SK-N-SH treated with all-trans-retinoic acid at 6 μM for 48 hours (cell line): ENCODE measurements at regions not wholly inside any gene's neighbourhood (a gene's known extent, or its start where the extent isn't known, plus 50 kb on each side); places are given as distances from the start of the nearest gene placed in this dataset.

Experiments
- ATAC-seq: fragments of 200-7000 bp; cut with Tn5 transposase; 3 replicates; pipeline ENCODE4 v1.9.1; 2020; ENCODE audit warnings: mild to moderate bottlenecking, moderate library complexity
- ARNTL ChIP-seq: fragments of 450-650 bp; formaldehyde crosslinking; IDR thresholded peaks from 2 replicates; pipeline ENCODE4 v1.5.0; 2020; ENCODE audit warnings: low read depth, mild to moderate bottlenecking, moderate library complexity, borderline replicate concordance
- BACH2 ChIP-seq: fragments of 250-450 bp; sonication (Bioruptor Pico); IDR thresholded peaks from 2 replicates; pipeline ENCODE4 v1.9.0; 2021; ENCODE audit warnings: mild to moderate bottlenecking, borderline replicate concordance
- CSDC2 ChIP-seq: fragments of 250-450 bp; sonication (Bioruptor Pico); IDR thresholded peaks from 2 replicates; pipeline ENCODE4 v1.5.0; 2020; ENCODE audit warnings: mild to moderate bottlenecking, moderate library complexity
- GLIS3 ChIP-seq: fragments of 250-450 bp; sonication (Bioruptor Pico); IDR thresholded peaks from 2 replicates; pipeline ENCODE4 v1.5.0; 2020; ENCODE audit warnings: mild to moderate bottlenecking, moderate library complexity
- ISL1 ChIP-seq: fragments of 250-450 bp; sonication (Bioruptor Pico); IDR thresholded peaks from 2 replicates; pipeline ENCODE4 v2.1.2; 2022; ENCODE audit warnings: mild to moderate bottlenecking, moderate library complexity
- OSR1 ChIP-seq: fragments of 250-450 bp; sonication (Bioruptor Pico); IDR thresholded peaks from 2 replicates; pipeline ENCODE4 v1.8.0; 2022; ENCODE audit warnings: moderate library complexity, mild to moderate bottlenecking, inconsistent platforms
- PPARA ChIP-seq: fragments of 250-450 bp; sonication (Bioruptor Pico); IDR thresholded peaks from 2 replicates; pipeline ENCODE4 v1.5.0; 2020; ENCODE audit warnings: mild to moderate bottlenecking, borderline replicate concordance
- RARB ChIP-seq: fragments of 250-450 bp; sonication (Bioruptor Pico); IDR thresholded peaks from 2 replicates; pipeline ENCODE4 v1.8.0; 2021; ENCODE audit warnings: mild to moderate bottlenecking, moderate library complexity
- SNAI2 ChIP-seq: fragments of 250-450 bp; sonication (Bioruptor Pico); IDR thresholded peaks from 2 replicates; pipeline ENCODE4 v1.5.0; 2020; ENCODE audit warnings: mild to moderate bottlenecking, moderate library complexity
- TCF4 ChIP-seq: fragments of 250-450 bp; sonication (Bioruptor Pico); IDR thresholded peaks from 2 replicates; pipeline ENCODE4 v1.8.0; 2021; ENCODE audit warnings: mild to moderate bottlenecking, moderate library complexity, borderline replicate concordance
- ZC3H10 ChIP-seq: fragments of 250-450 bp; sonication (Bioruptor Pico); IDR thresholded peaks from 2 replicates; pipeline ENCODE4 v1.5.1; 2021; ENCODE audit warnings: mild to moderate bottlenecking, moderate library complexity
- ZFP30 ChIP-seq: fragments of 450-650 bp; formaldehyde crosslinking; IDR thresholded peaks from 2 replicates; pipeline ENCODE4 v1.5.0; 2022; ENCODE audit warnings: mild to moderate bottlenecking, moderate library complexity
- ZNF565 ChIP-seq: fragments of 450-650 bp; formaldehyde crosslinking; conservative IDR thresholded peaks from 2 replicates; pipeline ENCODE4 v1.5.0; 2020; ENCODE audit warnings: low read depth, mild to moderate bottlenecking, moderate library complexity
- ZNF70 ChIP-seq: fragments of 450-650 bp; formaldehyde crosslinking; IDR thresholded peaks from 2 replicates; pipeline ENCODE4 v1.5.0; 2020; ENCODE audit warnings: mild to moderate bottlenecking, moderate library complexity
- ZNF8 ChIP-seq: fragments of 450-650 bp; formaldehyde crosslinking; IDR thresholded peaks from 2 replicates; pipeline ENCODE4 v1.5.0; 2020; ENCODE audit warnings: mild to moderate bottlenecking, moderate library complexity
- TF ChIP-seq, protein P1 (sequence below): fragments of 250-450 bp; sonication (Bioruptor Pico); IDR thresholded peaks from 2 replicates; pipeline ENCODE4 v1.5.0; 2020; ENCODE audit warnings: mild to moderate bottlenecking, moderate library complexity
- TF ChIP-seq, protein P2 (sequence below): fragments of 250-450 bp; sonication (Bioruptor Pico); IDR thresholded peaks from 2 replicates; pipeline ENCODE4 v1.8.0; 2020; ENCODE audit warnings: mild to moderate bottlenecking, moderate library complexity, borderline replicate concordance
- TF ChIP-seq, protein P3 (sequence below): fragments of 250-450 bp; sonication (Bioruptor Pico); IDR thresholded peaks from 2 replicates; pipeline ENCODE4 v1.5.1; 2021; ENCODE audit warnings: mild to moderate bottlenecking, moderate library complexity
- TF ChIP-seq, protein P4 (sequence below): fragments of 250-450 bp; sonication (Bioruptor Pico); IDR thresholded peaks from 2 replicates; pipeline ENCODE4 v1.5.1; 2020; ENCODE audit warnings: low read depth, mild to moderate bottlenecking, moderate library complexity

DNA sequence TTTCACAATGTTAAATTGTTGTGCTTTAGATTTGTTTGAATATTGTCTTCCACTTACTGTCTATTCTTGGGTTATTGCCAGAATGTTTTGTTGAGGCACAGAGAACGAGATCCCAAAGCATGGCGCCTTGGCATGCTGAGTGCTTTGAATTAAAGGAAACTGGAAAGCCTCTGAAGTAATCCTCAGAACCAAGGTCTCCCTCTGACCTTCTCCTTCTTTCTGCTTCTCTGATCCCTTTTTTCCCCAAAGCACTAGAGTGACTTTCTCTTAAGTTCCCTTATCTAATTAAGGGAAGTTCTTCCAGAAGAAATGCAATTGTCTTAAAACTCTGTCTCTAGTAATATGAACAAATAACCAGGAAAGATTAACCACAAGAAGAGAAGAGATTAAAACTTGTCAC lies 214.7 kb downstream of the SPP2 start:
- TF ChIP-seq GLIS3 (CRISPR knock-in tag) (no peak), ZC3H10 (CRISPR knock-in tag) (no peak)
- no peak for ATAC-seq

GRCh38 chr2:234261736-234262135 lies 211.2 kb downstream of the SPP2 start:
- TF ChIP-seq ISL1 (no peak), ZFP30 (no peak), SNAI2 (CRISPR knock-in tag) (no peak), PPARA (CRISPR knock-in tag) (no peak), TCF4 (CRISPR knock-in tag) (no peak)
- TF ChIP-seq, protein P1, sequence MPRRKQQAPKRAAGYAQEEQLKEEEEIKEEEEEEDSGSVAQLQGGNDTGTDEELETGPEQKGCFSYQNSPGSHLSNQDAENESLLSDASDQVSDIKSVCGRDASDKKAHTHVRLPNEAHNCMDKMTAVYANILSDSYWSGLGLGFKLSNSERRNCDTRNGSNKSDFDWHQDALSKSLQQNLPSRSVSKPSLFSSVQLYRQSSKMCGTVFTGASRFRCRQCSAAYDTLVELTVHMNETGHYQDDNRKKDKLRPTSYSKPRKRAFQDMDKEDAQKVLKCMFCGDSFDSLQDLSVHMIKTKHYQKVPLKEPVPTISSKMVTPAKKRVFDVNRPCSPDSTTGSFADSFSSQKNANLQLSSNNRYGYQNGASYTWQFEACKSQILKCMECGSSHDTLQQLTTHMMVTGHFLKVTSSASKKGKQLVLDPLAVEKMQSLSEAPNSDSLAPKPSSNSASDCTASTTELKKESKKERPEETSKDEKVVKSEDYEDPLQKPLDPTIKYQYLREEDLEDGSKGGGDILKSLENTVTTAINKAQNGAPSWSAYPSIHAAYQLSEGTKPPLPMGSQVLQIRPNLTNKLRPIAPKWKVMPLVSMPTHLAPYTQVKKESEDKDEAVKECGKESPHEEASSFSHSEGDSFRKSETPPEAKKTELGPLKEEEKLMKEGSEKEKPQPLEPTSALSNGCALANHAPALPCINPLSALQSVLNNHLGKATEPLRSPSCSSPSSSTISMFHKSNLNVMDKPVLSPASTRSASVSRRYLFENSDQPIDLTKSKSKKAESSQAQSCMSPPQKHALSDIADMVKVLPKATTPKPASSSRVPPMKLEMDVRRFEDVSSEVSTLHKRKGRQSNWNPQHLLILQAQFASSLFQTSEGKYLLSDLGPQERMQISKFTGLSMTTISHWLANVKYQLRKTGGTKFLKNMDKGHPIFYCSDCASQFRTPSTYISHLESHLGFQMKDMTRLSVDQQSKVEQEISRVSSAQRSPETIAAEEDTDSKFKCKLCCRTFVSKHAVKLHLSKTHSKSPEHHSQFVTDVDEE (CRISPR knock-in tag) = no peak
- TF ChIP-seq, protein P2, sequence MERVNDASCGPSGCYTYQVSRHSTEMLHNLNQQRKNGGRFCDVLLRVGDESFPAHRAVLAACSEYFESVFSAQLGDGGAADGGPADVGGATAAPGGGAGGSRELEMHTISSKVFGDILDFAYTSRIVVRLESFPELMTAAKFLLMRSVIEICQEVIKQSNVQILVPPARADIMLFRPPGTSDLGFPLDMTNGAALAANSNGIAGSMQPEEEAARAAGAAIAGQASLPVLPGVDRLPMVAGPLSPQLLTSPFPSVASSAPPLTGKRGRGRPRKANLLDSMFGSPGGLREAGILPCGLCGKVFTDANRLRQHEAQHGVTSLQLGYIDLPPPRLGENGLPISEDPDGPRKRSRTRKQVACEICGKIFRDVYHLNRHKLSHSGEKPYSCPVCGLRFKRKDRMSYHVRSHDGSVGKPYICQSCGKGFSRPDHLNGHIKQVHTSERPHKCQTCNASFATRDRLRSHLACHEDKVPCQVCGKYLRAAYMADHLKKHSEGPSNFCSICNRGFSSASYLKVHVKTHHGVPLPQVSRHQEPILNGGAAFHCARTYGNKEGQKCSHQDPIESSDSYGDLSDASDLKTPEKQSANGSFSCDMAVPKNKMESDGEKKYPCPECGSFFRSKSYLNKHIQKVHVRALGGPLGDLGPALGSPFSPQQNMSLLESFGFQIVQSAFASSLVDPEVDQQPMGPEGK = no peak
- ATAC-seq = no peak

DNA sequence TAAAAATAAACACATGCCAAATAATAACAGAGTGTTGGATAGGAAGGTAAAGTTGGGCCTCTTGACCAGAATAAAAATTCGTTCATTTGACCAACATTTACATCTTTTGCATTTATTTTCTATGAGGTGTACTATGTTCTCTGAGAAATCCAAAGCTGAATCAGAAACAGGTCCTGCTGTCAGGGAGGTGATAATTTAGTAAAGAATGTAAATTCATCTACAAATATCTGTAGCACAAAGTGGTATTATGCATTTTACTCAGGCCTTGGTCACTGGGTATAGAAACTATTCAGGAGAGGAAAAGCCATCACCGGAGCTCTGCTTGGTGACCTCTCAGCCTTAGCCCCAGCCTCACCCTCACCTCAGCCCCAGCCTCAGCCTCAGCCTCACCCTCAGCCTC lies 208.9 kb downstream of the SPP2 start:
- TF ChIP-seq ZNF70 (CRISPR knock-in tag) = no peak
- TF ChIP-seq, protein P1 (CRISPR knock-in tag) = no peak
- no peak for TF ChIP-seq GLIS3 (CRISPR knock-in tag)
- TF ChIP-seq, protein P3, sequence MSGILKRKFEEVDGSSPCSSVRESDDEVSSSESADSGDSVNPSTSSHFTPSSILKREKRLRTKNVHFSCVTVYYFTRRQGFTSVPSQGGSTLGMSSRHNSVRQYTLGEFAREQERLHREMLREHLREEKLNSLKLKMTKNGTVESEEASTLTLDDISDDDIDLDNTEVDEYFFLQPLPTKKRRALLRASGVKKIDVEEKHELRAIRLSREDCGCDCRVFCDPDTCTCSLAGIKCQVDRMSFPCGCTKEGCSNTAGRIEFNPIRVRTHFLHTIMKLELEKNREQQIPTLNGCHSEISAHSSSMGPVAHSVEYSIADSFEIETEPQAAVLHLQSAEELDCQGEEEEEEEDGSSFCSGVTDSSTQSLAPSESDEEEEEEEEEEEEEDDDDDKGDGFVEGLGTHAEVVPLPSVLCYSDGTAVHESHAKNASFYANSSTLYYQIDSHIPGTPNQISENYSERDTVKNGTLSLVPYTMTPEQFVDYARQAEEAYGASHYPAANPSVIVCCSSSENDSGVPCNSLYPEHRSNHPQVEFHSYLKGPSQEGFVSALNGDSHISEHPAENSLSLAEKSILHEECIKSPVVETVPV (CRISPR knock-in tag) = no peak
- no peak for TF ChIP-seq ZC3H10 (CRISPR knock-in tag)
- no peak for TF ChIP-seq ZNF565 (CRISPR knock-in tag)
- TF ChIP-seq CSDC2 (CRISPR knock-in tag) = no peak
- TF ChIP-seq PPARA (CRISPR knock-in tag) = no peak
- no peak for TF ChIP-seq ZNF8 (CRISPR knock-in tag)
- TF ChIP-seq ZFP30 = no peak
- no peak for TF ChIP-seq OSR1
- TF ChIP-seq ARNTL (CRISPR knock-in tag) = no peak
- TF ChIP-seq BACH2 (CRISPR knock-in tag) = no peak
- TF ChIP-seq, protein P4, sequence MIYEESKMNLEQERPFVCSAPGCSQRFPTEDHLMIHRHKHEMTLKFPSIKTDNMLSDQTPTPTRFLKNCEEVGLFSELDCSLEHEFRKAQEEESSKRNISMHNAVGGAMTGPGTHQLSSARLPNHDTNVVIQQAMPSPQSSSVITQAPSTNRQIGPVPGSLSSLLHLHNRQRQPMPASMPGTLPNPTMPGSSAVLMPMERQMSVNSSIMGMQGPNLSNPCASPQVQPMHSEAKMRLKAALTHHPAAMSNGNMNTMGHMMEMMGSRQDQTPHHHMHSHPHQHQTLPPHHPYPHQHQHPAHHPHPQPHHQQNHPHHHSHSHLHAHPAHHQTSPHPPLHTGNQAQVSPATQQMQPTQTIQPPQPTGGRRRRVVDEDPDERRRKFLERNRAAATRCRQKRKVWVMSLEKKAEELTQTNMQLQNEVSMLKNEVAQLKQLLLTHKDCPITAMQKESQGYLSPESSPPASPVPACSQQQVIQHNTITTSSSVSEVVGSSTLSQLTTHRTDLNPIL (CRISPR knock-in tag) = no peak
- no peak for TF ChIP-seq TCF4 (CRISPR knock-in tag)
- TF ChIP-seq ISL1 = no peak
- TF ChIP-seq, protein P2 = no peak
- no peak for TF ChIP-seq RARB
- ATAC-seq = no peak
